Common myeloid progenitor, CD34-positive (primary cell): ENCODE measurements at regions not wholly inside any gene's neighbourhood (a gene's known extent, or its start where the extent isn't known, plus 50 kb on each side); places are given as distances from the start of the nearest gene placed in this dataset.
A peak's percentile ranks its signal among the peaks of the same experiment; 100 is the strongest.

Experiments
- CTCF ChIA-PET: fragments of 350-600 bp; sonication (Branson Sonifier 250); formaldehyde crosslinking; loops from one replicate; lab custom pipeline; 2021; ENCODE audit warnings: antibody characterized with exemption; lab: Charles Lee
- POLR2A ChIA-PET: fragments of 350-600 bp; sonication (Branson Sonifier 250); formaldehyde crosslinking; loops from one replicate; lab custom pipeline; 2021; ENCODE audit warnings: antibody characterized with exemption; lab: Charles Lee
- DNase-seq, 3 donors: peaks; one replicate each; pipeline versions ENCODE4 v3.0.0 to v3.0.0-alpha.2; 2013
- H3K27ac ChIP-seq, 2 experiments: 1 replicate in 1 of 2; 2 replicates in 1 of 2; pipeline ENCODE4 v1.7.0; 2013; ENCODE audit warnings: inconsistent platforms in 2 of 2, low read length in 2 of 2, mild to moderate bottlenecking in 2 of 2, low read depth in 1 of 2, moderate library complexity in 1 of 2; ENCODE audit not compliant: severe bottlenecking in 2 of 2, insufficient read depth in 1 of 2, poor library complexity in 1 of 2
- H3K27me3 ChIP-seq, 5 experiments: replicated peaks in 2 of 5; 1 replicate in 3 of 5; 2 replicates in 2 of 5; pipeline versions ENCODE4 v1.6.1 to v1.7.0; 2013; ENCODE audit warnings: low read length in 4 of 5, mild to moderate bottlenecking in 2 of 5, moderate library complexity in 2 of 5, inconsistent platforms in 1 of 5; ENCODE audit not compliant: insufficient read depth in 5 of 5, control insufficient read depth in 4 of 5
- H3K36me3 ChIP-seq, 4 experiments: 1 replicate in 2 of 4; 2 replicates in 2 of 4; pipeline versions ENCODE4 v1.6.1 to v1.7.0; 2013; ENCODE audit warnings: low read length in 3 of 4, control low read depth in 1 of 4, mild to moderate bottlenecking in 1 of 4; ENCODE audit not compliant: control insufficient read depth in 4 of 4, insufficient read depth in 4 of 4
- H3K4me1 ChIP-seq, 4 experiments: 1 replicate in 3 of 4; 2 replicates in 1 of 4; pipeline versions ENCODE4 v1.6.1 to v1.7.1; 2013; ENCODE audit warnings: low read length in 3 of 4, mild to moderate bottlenecking in 3 of 4, control low read depth in 1 of 4, inconsistent platforms in 1 of 4, moderate library complexity in 1 of 4; ENCODE audit not compliant: control insufficient read depth in 4 of 4, insufficient read depth in 4 of 4; ENCODE audit errors: control extremely low read depth in 1 of 4
- H3K4me3 ChIP-seq, 7 experiments: 1 replicate in 4 of 7; 2 replicates in 3 of 7; pipeline versions ENCODE4 v1.5.1 to v1.7.0; 2013; ENCODE audit warnings: mild to moderate bottlenecking in 7 of 7, low read length in 6 of 7, moderate library complexity in 6 of 7, inconsistent platforms in 2 of 7, low read depth in 2 of 7, control low read depth in 1 of 7; ENCODE audit not compliant: insufficient read depth in 4 of 7, control insufficient read depth in 1 of 7; ENCODE audit errors: extremely low read depth in 1 of 7
- H3K9me3 ChIP-seq, 5 experiments: 1 replicate in 4 of 5; 2 replicates in 1 of 5; pipeline versions ENCODE4 v1.6.1 to v1.7.1; 2013; ENCODE audit warnings: low read length in 4 of 5, mild to moderate bottlenecking in 2 of 5, inconsistent platforms in 1 of 5, low read depth in 1 of 5, moderate library complexity in 1 of 5; ENCODE audit not compliant: control insufficient read depth in 4 of 5, insufficient read depth in 2 of 5; ENCODE audit errors: control extremely low read depth in 1 of 5
- WGBS: methylation state at CpG from one replicate; pipeline ENCODE4 v1.1.5; 2013; ENCODE audit not compliant: insufficient coverage; 5-methylcytosine and 5-hydroxymethylcytosine counted together

- CTCF ChIA-PET, result no interaction called here
- WGBS, result 80% methylated on average over 1 of the region's 7 CpGs
- POLR2A ChIA-PET, result no interaction called here
- H3K36me3 ChIP-seq, result no peaks in the 10 kb centered on the region
- no peak for DNase-seq
- H3K27me3 ChIP-seq, result no peaks in the 10 kb centered on the region
- no peaks in the 10 kb centered on the region for H3K9me3 ChIP-seq
- H3K4me1 ChIP-seq, result peaks cover 3 to 12% (median 10%) of the 10 kb centered on the region in 4 experiments
- no peak overlapping the region for H3K4me3 ChIP-seq
- no peak overlapping the region for H3K27ac ChIP-seq
Measured at GRCh38 chr1:81213279-81213678, 587.5 kb upstream of the ADGRL2 start.

GRCh38 chr1:81209461-81209860 is 591.3 kb upstream of the ADGRL2 start:
- Histone ChIP-seq H3K4me3 (no peak overlapping the region), H3K36me3 (no peaks in the 10 kb centered on the region), H3K27me3 (no peaks in the 10 kb centered on the region), H3K4me1 (peaks cover 11 to 27% (median 16%) of the 10 kb centered on the region in 4 experiments), H3K9me3 (no peaks in the 10 kb centered on the region), H3K27ac (no peak overlapping the region)
- DNase-seq, result peak in 2 of 3 donors; percentile 9
- CTCF ChIA-PET, result no interaction called here
- POLR2A ChIA-PET, result no interaction called here
- WGBS, result 36% methylated on average over 1 of the region's 1 CpG

- H3K27me3 ChIP-seq, result no peaks in the 10 kb centered on the region
- ChIA-PET POLR2A (no interaction called here), CTCF (interaction anchor here (1.4 kb wide), 1 partner anchor 18 kb away, joined by 3 read pairs; no protein-coding TSS in a partner anchor)
- H3K4me1 ChIP-seq, result peaks cover 11 to 27% (median 16%) of the 10 kb centered on the region in 4 experiments
- no peaks in the 10 kb centered on the region for H3K36me3 ChIP-seq
- no peak overlapping the region for H3K27ac ChIP-seq
- H3K4me3 ChIP-seq, result no peak overlapping the region
- peak; percentile 46 to 84 (median 75) for DNase-seq
- WGBS, result 42% methylated on average over 11 of the region's 13 CpGs
- no peaks in the 10 kb centered on the region for H3K9me3 ChIP-seq
Measured at GRCh38 chr1:81208441-81208840, 592.3 kb upstream of the ADGRL2 start.

DNA sequence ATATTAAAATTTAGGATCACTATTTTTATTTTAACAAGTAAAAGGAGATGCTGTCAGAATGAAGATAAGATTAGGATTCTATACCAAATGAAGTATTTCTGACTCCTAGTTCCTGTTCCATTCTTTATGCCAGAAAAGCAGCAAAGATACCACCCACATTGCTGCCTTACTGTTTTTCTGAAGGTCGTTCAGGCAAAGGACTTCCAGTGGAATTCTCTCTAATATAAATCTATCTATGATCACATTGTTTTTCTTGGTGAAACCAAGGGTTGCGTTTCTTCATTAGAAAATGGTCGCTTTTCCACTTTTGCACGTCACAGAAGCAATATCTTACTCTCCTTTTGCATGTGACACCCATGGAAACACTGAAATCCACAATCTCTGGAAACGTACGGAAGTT is 594.8 kb upstream of the ADGRL2 start:
- peaks cover 11 to 24% (median 15%) of the 10 kb centered on the region in 4 experiments for H3K4me1 ChIP-seq
- DNase-seq, result no peak
- no peak overlapping the region for H3K27ac ChIP-seq
- no peaks in the 10 kb centered on the region for H3K27me3 ChIP-seq
- CTCF ChIA-PET, result interaction anchor here (1.4 kb wide), 1 partner anchor 11 kb away, joined by 4 read pairs; no protein-coding TSS in a partner anchor
- no peaks in the 10 kb centered on the region for H3K9me3 ChIP-seq
- H3K4me3 ChIP-seq, result no peak overlapping the region
- no peaks in the 10 kb centered on the region for H3K36me3 ChIP-seq
- POLR2A ChIA-PET, result no interaction called here
- 95% methylated on average over 6 of the region's 6 CpGs for WGBS

DNA sequence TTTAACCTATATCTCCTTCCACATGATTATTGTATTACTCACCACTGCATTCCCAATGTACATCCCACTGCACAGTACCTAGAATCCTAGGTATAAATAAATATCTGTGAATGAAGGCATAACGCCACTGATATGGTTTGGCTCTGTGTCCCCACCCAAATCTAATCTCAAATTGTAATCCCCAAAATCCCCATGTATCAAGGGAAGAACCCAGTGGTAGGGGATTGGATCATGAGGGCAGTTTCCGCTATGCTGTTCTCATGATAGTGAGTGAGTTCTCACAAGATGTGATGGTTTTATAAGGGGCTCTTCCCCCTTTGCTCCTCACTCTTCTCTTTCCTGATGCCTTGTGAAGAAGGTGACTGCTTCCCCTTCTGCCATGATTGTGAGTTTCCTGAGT is 599.0 kb upstream of the ADGRL2 start:
- Histone ChIP-seq H3K4me3 (no peak overlapping the region), H3K4me1 (peaks cover under 1 to 5% (median 2%) of the 10 kb centered on the region in 4 experiments), H3K27me3 (no peaks in the 10 kb centered on the region), H3K9me3 (no peaks in the 10 kb centered on the region), H3K27ac (no peak overlapping the region), H3K36me3 (no peaks in the 10 kb centered on the region)
- ChIA-PET CTCF (no interaction called here), POLR2A (no interaction called here)
- DNase-seq, result no peak
- WGBS, result no CpG with 5 or more reads among the region's 2 CpGs

- DNase-seq, result no peak
- no peaks in the 10 kb centered on the region for H3K36me3 ChIP-seq
- 100% methylated on average over 1 of the region's 3 CpGs for WGBS
- ChIA-PET POLR2A (no interaction called here), CTCF (no interaction called here)
- H3K27ac ChIP-seq, result no peak overlapping the region
- H3K4me3 ChIP-seq, result no peak overlapping the region
- peaks cover 0 to 3% (median 0%) of the 10 kb centered on the region in 5 experiments for H3K9me3 ChIP-seq
- H3K27me3 ChIP-seq, result no peaks in the 10 kb centered on the region
- H3K4me1 ChIP-seq, result peaks cover 0 to 4% (median 0%) of the 10 kb centered on the region in 4 experiments
Measured at GRCh38 chr1:81197591-81197990, 603.1 kb upstream of the ADGRL2 start.

- H3K36me3 ChIP-seq, result no peaks in the 10 kb centered on the region
- H3K9me3 ChIP-seq, result peaks cover 0 to 3% (median 0%) of the 10 kb centered on the region in 5 experiments
- 95% methylated on average over 3 of the region's 7 CpGs for WGBS
- H3K4me1 ChIP-seq, result peaks cover 0 to 4% (median 0%) of the 10 kb centered on the region in 4 experiments
- no peak overlapping the region for H3K27ac ChIP-seq
- no peak for DNase-seq
- ChIA-PET CTCF (interaction anchor here (1.0 kb wide), 1 partner anchor 15 kb away, joined by 3 read pairs; no protein-coding TSS in a partner anchor), POLR2A (interaction anchor here (0.6 kb wide), 1 partner anchor 9 kb away, joined by 6 read pairs; no protein-coding TSS in a partner anchor)
- H3K4me3 ChIP-seq, result no peak overlapping the region
- no peaks in the 10 kb centered on the region for H3K27me3 ChIP-seq
Measured at GRCh38 chr1:81192647-81193642, 607.8 kb upstream of the ADGRL2 start.
